Thymus (tissue), 11 donors: ENCODE measurements at regions not wholly inside any gene's neighbourhood (a gene's known extent, or its start where the extent isn't known, plus 50 kb on each side); places are given as distances from the start of the nearest gene placed in this dataset.

Experiments used
- DNase-seq, 9 donors: peaks; one replicate each; pipeline ENCODE4 v3.0.0-alpha.2; 2013; ENCODE audit warnings: low spot score in 9 of 9, low read depth in 6 of 9, missing footprints in 1 of 9
- H3K27ac ChIP-seq, 2 donors: one replicate each; pipeline ENCODE4 v1.5.1; 2013; ENCODE audit warnings: control low read depth in 1 of 2, low read depth in 1 of 2, low read length in 1 of 2, mild to moderate bottlenecking in 1 of 2, moderate library complexity in 1 of 2
- H3K27me3 ChIP-seq, 2 donors: one replicate each; pipeline ENCODE4 v1.5.1; 2013; ENCODE audit warnings: low read length in 1 of 2; ENCODE audit not compliant: control insufficient read depth in 2 of 2, insufficient read depth in 1 of 2
- H3K36me3 ChIP-seq, 2 donors: one replicate each; pipeline ENCODE4 v1.5.1; 2013; ENCODE audit warnings: low read length in 1 of 2, mild to moderate bottlenecking in 1 of 2, moderate library complexity in 1 of 2; ENCODE audit not compliant: control insufficient read depth in 2 of 2, insufficient read depth in 2 of 2
- H3K4me1 ChIP-seq, 2 donors: one replicate each; pipeline ENCODE4 v1.5.1; 2013; ENCODE audit warnings: low read length in 2 of 2; ENCODE audit not compliant: control insufficient read depth in 2 of 2, insufficient read depth in 2 of 2
- H3K4me3 ChIP-seq, 2 donors: one replicate each; pipeline ENCODE4 v1.5.1; 2013; ENCODE audit warnings: low read length in 2 of 2, control low read depth in 1 of 2, mild to moderate bottlenecking in 1 of 2
- H3K9me3 ChIP-seq, 2 donors: one replicate each; pipeline ENCODE4 v1.5.1; 2013; ENCODE audit warnings: low read length in 1 of 2, mild to moderate bottlenecking in 1 of 2; ENCODE audit not compliant: control insufficient read depth in 2 of 2, insufficient read depth in 1 of 2
- WGBS: extraction: QIAGEN DNeasy Blood & Tissue Kit; methylation state at CpG from one replicate; pipeline ENCODE4 v1.1.7; 2013; 5-methylcytosine and 5-hydroxymethylcytosine counted together
- donor health status: healthy.

DNA sequence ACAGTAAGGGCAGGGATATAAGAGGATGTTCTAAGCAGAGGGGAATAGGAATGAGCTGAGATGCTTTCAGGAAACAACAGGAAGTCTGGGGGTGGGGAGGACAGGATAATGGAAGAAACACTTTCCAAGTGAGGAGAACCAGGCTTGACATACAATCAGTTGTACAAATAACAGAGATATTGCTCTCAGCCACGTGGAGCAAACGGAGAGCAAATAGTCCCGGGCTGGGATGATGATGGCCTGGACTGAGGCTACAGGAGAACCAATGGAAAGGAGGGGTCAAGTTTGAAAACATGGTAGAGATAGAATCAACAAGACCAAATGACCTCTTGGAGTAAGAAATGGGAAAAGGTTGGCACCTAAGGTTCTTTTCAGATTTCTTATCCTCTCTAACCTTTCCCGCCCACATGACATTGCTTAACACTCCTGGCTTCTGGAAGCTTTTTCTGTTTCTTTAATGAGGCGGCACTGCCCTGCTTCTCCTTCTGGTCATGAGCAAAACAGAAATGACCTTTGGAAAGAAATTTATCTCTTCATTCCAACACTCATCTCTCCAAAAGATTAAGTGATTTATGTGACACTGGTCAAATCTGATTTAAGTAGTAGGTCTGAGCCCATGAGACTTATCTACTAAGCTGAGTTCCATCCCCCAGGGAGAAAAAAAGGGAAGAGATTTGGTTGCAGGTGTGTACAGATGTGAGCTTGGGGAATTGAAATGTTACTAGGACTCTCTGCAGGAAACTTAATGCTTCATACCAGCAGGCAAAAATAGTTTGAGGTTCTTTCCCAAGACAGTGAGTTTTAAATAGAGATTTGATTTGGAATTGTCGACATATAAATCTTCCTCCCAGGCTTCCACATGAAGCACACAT, 442.9 kb upstream of the HNRNPA3 start:
- Histone ChIP-seq H3K4me3 (no peak overlapping the region), H3K27me3 (no peaks in the 10 kb centered on the region), H3K27ac (no peak overlapping the region), H3K9me3 (peaks cover 0 to 7% of the 10 kb centered on the region in 2 donors), H3K4me1 (peaks cover 0 to 5% of the 10 kb centered on the region in 2 donors), H3K36me3 (no peaks in the 10 kb centered on the region)
- DNase-seq, result no peak
- WGBS, result 95% methylated on average over 6 of the region's 6 CpGs

DNA sequence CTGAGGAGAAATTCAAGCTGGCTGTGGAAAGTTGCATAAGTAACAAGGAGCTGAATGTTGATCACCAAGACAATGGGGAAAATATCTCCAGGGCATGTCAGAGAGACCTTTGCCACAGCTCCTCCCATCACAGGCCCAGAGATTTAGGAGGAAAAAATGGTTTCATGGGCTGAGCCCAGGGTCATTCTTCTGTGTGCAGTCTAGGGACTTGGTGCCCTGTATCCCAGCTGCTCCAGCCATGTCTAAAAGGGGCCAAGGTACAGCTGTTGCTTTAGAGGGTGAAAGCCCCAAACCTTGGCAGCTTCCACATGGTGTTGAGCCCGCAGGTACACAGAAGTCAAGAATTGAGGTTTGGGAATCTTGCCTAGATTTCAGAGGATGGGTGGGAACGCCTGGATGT, 439.8 kb upstream of the HNRNPA3 start:
- DNase-seq, result no peak
- no peaks in the 10 kb centered on the region for H3K36me3 ChIP-seq
- H3K9me3 ChIP-seq, result peaks cover 0 to 7% of the 10 kb centered on the region in 2 donors
- H3K27ac ChIP-seq, result no peak overlapping the region
- 92% methylated on average over 2 of the region's 2 CpGs for WGBS
- no peak overlapping the region for H3K4me3 ChIP-seq
- peaks cover 0 to 5% of the 10 kb centered on the region in 2 donors for H3K4me1 ChIP-seq
- no peaks in the 10 kb centered on the region for H3K27me3 ChIP-seq

GRCh38 chr2:176774766-176775451, 437.7 kb upstream of the HNRNPA3 start:
- no peak for DNase-seq

GRCh38 chr2:176777262-176777661, 435.3 kb upstream of the HNRNPA3 start:
- Histone ChIP-seq H3K27ac (no peak overlapping the region), H3K27me3 (no peaks in the 10 kb centered on the region), H3K4me1 (no peaks in the 10 kb centered on the region), H3K36me3 (no peaks in the 10 kb centered on the region), H3K4me3 (no peak overlapping the region), H3K9me3 (peaks cover 0 to 9% of the 10 kb centered on the region in 2 donors)
- whole genome bisulfite sequencing, result 93% methylated on average over 3 of the region's 3 CpGs
- DNase-seq, result no peak

More at GRCh38 chr2:176774766-176775451, 437.7 kb upstream of the HNRNPA3 start:
- Histone ChIP-seq H3K9me3 (peaks cover 0 to 7% of the 10 kb centered on the region in 2 donors), H3K4me3 (no peak overlapping the region), H3K4me1 (no peaks in the 10 kb centered on the region), H3K27me3 (no peaks in the 10 kb centered on the region), H3K36me3 (no peaks in the 10 kb centered on the region), H3K27ac (no peak overlapping the region)
- WGBS, result 85% methylated on average over 2 of the region's 2 CpGs

DNA sequence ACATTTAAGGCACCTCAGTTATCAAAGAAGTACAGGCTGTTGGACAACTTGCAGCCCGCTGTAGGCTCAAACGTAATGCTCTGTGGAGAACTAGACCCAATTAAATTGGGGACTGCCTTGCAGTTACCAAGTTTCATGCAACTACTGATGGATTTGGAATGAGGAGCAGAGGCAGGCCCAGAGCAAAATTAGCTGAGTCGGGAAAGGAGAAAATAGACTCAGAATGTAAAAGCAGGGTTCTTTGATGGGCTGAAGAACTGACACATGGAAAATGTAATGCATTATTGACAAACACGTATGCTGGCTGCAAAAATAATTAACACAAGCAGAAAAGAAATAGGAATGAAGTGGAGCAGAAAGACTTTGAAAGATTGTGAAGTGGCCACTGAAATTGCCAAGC, 432.7 kb upstream of the HNRNPA3 start:
- no peaks in the 10 kb centered on the region for H3K4me1 ChIP-seq
- H3K27ac ChIP-seq, result no peak overlapping the region
- DNase-seq, result no peak
- H3K27me3 ChIP-seq, result no peaks in the 10 kb centered on the region
- peaks cover 0 to 2% of the 10 kb centered on the region in 2 donors for H3K9me3 ChIP-seq
- 96% methylated on average over 4 of the region's 4 CpGs for WGBS
- no peaks in the 10 kb centered on the region for H3K36me3 ChIP-seq
- no peak overlapping the region for H3K4me3 ChIP-seq

DNA sequence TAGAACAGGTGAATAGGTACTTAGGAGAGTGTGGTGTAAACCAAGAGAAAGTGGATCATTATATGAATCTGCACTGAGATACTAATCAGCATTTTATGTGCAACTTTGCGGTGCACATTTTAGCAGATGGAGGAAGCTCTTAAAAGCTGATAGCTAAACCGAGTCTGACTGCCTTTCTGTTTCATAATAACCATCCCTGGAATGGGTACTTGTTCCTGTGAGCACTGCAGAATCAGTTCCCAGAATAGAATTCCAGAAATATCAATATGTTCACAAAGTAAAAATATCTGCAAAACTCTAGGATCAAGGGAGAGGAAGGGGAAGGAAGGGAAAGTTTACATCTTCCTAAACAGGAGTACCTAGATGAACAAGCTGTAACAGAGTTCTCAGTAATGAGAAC, 432.2 kb upstream of the HNRNPA3 start:
- no peaks in the 10 kb centered on the region for H3K27me3 ChIP-seq
- H3K4me3 ChIP-seq, result no peak overlapping the region
- H3K27ac ChIP-seq, result no peak overlapping the region
- peaks cover 0 to 2% of the 10 kb centered on the region in 2 donors for H3K9me3 ChIP-seq
- 92% methylated on average over 2 of the region's 2 CpGs for WGBS
- no peaks in the 10 kb centered on the region for H3K4me1 ChIP-seq
- no peaks in the 10 kb centered on the region for H3K36me3 ChIP-seq
- no peak for DNase-seq

- Histone ChIP-seq H3K4me1 (no peaks in the 10 kb centered on the region), H3K9me3 (peaks cover 0 to 2% of the 10 kb centered on the region in 2 donors), H3K36me3 (no peaks in the 10 kb centered on the region), H3K27ac (no peak overlapping the region), H3K4me3 (no peak overlapping the region), H3K27me3 (no peaks in the 10 kb centered on the region)
- DNase-seq, result no peak
- 72% methylated on average over 4 of the region's 4 CpGs for WGBS
Observed at GRCh38 chr2:176781570-176782217, 430.9 kb upstream of the HNRNPA3 start.

DNA sequence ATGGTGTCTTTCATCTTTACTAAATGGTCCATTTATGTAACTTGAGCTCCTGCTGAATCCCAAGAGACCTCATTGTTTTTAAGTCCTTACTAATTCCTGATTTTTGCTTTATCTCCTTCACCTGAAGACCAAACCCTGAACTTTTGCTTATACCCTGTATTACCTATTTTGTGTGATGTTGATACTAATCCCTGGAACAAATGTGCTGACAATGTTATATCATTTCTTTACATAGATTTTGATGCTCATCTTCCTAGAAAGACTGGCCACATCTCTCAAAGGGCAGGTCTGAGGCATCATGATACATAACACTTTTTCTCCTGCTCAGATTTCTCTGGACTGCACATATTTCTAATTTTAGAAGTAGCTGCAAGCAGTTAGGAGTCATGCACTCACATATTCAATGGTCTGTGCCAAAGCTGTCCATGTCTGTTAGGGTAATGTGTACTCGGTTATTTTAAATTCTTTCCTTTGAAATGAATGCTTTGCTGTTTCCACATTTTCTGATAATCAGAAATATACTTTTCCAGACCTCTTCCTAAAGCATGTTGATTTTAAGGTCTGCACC, 427.9 kb upstream of the HNRNPA3 start:
- H3K4me1 ChIP-seq, result no peaks in the 10 kb centered on the region
- no peak for DNase-seq
- WGBS, result 99% methylated on average over 1 of the region's 1 CpG
- no peak overlapping the region for H3K27ac ChIP-seq
- peaks cover 0 to 2% of the 10 kb centered on the region in 2 donors for H3K9me3 ChIP-seq
- H3K27me3 ChIP-seq, result no peaks in the 10 kb centered on the region
- no peak overlapping the region for H3K4me3 ChIP-seq
- no peaks in the 10 kb centered on the region for H3K36me3 ChIP-seq

- H3K27me3 ChIP-seq, result no peaks in the 10 kb centered on the region
- 100% methylated on average over 1 of the region's 1 CpG for WGBS
- H3K4me1 ChIP-seq, result no peaks in the 10 kb centered on the region
- H3K27ac ChIP-seq, result no peak overlapping the region
- DNase-seq, result no peak
- H3K36me3 ChIP-seq, result no peaks in the 10 kb centered on the region
- no peak overlapping the region for H3K4me3 ChIP-seq
- H3K9me3 ChIP-seq, result no peaks in the 10 kb centered on the region
Observed at GRCh38 chr2:176789751-176790150, 422.8 kb upstream of the HNRNPA3 start.
